ENCODE measurements at regions not wholly inside any gene's neighbourhood (a gene's known extent, or its start where the extent isn't known, plus 50 kb on each side); places are given as distances from the start of the nearest gene placed in this dataset.

GRCh38 chr22:49079743-49080500 lies 747.8 kb downstream of the BRD1 start:
- DNase-seq (ENCODE audit: low read depth, low spot score): no peak
- in situ Hi-C loops (cut with HindIII; ENCODE audit: low pct_unique_long_range_greater_than_20kb, low sequenced_read_pairs): no loop called here

- no peak for DNase-seq (ENCODE audit: low read depth, low spot score)
- in situ Hi-C loops (cut with HindIII; ENCODE audit: low pct_unique_long_range_greater_than_20kb, low sequenced_read_pairs): no loop called here
Observed at GRCh38 chr22:49079027-49079725, 748.5 kb downstream of the BRD1 start.

GRCh38 chr22:49078076-49078710 lies 749.5 kb downstream of the BRD1 start:
- in situ Hi-C loops (cut with HindIII; ENCODE audit: low pct_unique_long_range_greater_than_20kb, low sequenced_read_pairs): no loop called here
- no peak for DNase-seq (ENCODE audit: low read depth, low spot score)

GRCh38 chr22:49077586-49077985 lies 750.1 kb downstream of the BRD1 start:
- in situ Hi-C loops (cut with HindIII; ENCODE audit: low pct_unique_long_range_greater_than_20kb, low sequenced_read_pairs): no loop called here
- no peak for DNase-seq (ENCODE audit: low read depth, low spot score)

- in situ Hi-C loops (cut with HindIII; ENCODE audit: low pct_unique_long_range_greater_than_20kb, low sequenced_read_pairs): no loop called here
- DNase-seq (ENCODE audit: low read depth, low spot score): no peak
Observed at GRCh38 chr22:49077036-49077393, 750.7 kb downstream of the BRD1 start.

GRCh38 chr22:49076300-49077035 lies 751.2 kb downstream of the BRD1 start:
- DNase-seq (ENCODE audit: low read depth, low spot score): no peak
- in situ Hi-C loops (cut with HindIII; ENCODE audit: low pct_unique_long_range_greater_than_20kb, low sequenced_read_pairs): no loop called here

GRCh38 chr22:49075150-49075549 lies 752.5 kb downstream of the BRD1 start:
- in situ Hi-C loops (cut with HindIII; ENCODE audit: low pct_unique_long_range_greater_than_20kb, low sequenced_read_pairs): no loop called here
- no peak for DNase-seq (ENCODE audit: low read depth, low spot score)

- no peak for DNase-seq (ENCODE audit: low read depth, low spot score)
- in situ Hi-C loops (cut with HindIII; ENCODE audit: low pct_unique_long_range_greater_than_20kb, low sequenced_read_pairs): no loop called here
Observed at GRCh38 chr22:49073873-49074417, 753.7 kb downstream of the BRD1 start.

GRCh38 chr22:49072996-49073645 lies 754.6 kb downstream of the BRD1 start:
- in situ Hi-C loops (cut with HindIII; ENCODE audit: low pct_unique_long_range_greater_than_20kb, low sequenced_read_pairs): no loop called here
- DNase-seq (ENCODE audit: low read depth, low spot score): no peak

- no peak for DNase-seq (ENCODE audit: low read depth, low spot score)
- in situ Hi-C loops (cut with HindIII; ENCODE audit: low pct_unique_long_range_greater_than_20kb, low sequenced_read_pairs): no loop called here
Observed at GRCh38 chr22:49070501-49070900, 757.2 kb downstream of the BRD1 start.

- in situ Hi-C loops (cut with HindIII; ENCODE audit: low pct_unique_long_range_greater_than_20kb, low sequenced_read_pairs): no loop called here
- no peak for DNase-seq (ENCODE audit: low read depth, low spot score)
Observed at GRCh38 chr22:49068861-49069500, 758.7 kb downstream of the BRD1 start.

GRCh38 chr22:49067504-49067903 lies 760.2 kb downstream of the BRD1 start:
- in situ Hi-C loops (cut with HindIII; ENCODE audit: low pct_unique_long_range_greater_than_20kb, low sequenced_read_pairs): no loop called here

GRCh38 chr22:49066619-49067018 lies 761.1 kb downstream of the BRD1 start:
- no peak for DNase-seq (ENCODE audit: low read depth, low spot score)
- in situ Hi-C loops (cut with HindIII; ENCODE audit: low pct_unique_long_range_greater_than_20kb, low sequenced_read_pairs): no loop called here

More at GRCh38 chr22:49067504-49067903, 760.2 kb downstream of the BRD1 start:
- no peak for DNase-seq (ENCODE audit: low read depth, low spot score)

- DNase-seq (ENCODE audit: low read depth, low spot score): no peak
- in situ Hi-C loops (cut with HindIII; ENCODE audit: low pct_unique_long_range_greater_than_20kb, low sequenced_read_pairs): no loop called here
Observed at GRCh38 chr22:49064836-49065235, 762.8 kb downstream of the BRD1 start.

GRCh38 chr22:49063545-49063890 lies 764.2 kb downstream of the BRD1 start:
- DNase-seq (ENCODE audit: low read depth, low spot score): no peak
- in situ Hi-C loops (cut with HindIII; ENCODE audit: low pct_unique_long_range_greater_than_20kb, low sequenced_read_pairs): no loop called here

- in situ Hi-C loops (cut with HindIII; ENCODE audit: low pct_unique_long_range_greater_than_20kb, low sequenced_read_pairs): no loop called here
- peak; percentile 17 for DNase-seq (ENCODE audit: low read depth, low spot score)
Observed at GRCh38 chr22:49062802-49063544, 764.7 kb downstream of the BRD1 start.

Data from SK-MEL-5 (cell line).